A549 (cell line): ENCODE measurements at regions not wholly inside any gene's neighbourhood (a gene's known extent, or its start where the extent isn't known, plus 50 kb on each side); places are given as distances from the start of the nearest gene placed in this dataset.

Experiments
- CBX2 ChIP-seq: fragments of 200-600 bp; sonication (generic); IDR thresholded peaks from 2 replicates; pipeline ENCODE4 v1.6.1; 2016; ENCODE audit warnings: low read depth, mild to moderate bottlenecking, borderline replicate concordance
- CEBPB ChIP-seq, 2 experiments: fragments of >200 bp in 1 of 2; sonication (Bioruptor Twin) in 1 of 2; formaldehyde crosslinking in 1 of 2; IDR thresholded peaks; 2 replicates each; pipeline ENCODE4 v1.6.1; 2012 to 2016
- EHMT2 ChIP-seq: fragments of 200-600 bp; sonication (generic); IDR thresholded peaks from 2 replicates; pipeline ENCODE4 v1.6.1; 2016; ENCODE audit warnings: antibody characterized with exemption, low read depth, mild to moderate bottlenecking, moderate library complexity
- EP300 ChIP-seq, 2 experiments: fragments of >200 bp; sonication (Bioruptor Twin); formaldehyde crosslinking; IDR thresholded peaks; 2 replicates in 1 of 2; 3 replicates in 1 of 2; pipeline ENCODE4 v1.6.1; 2016 to 2017
- KDM5A ChIP-seq: fragments of 200-600 bp; sonication (generic); IDR thresholded peaks from 2 replicates; pipeline ENCODE4 v1.6.1; 2016; ENCODE audit warnings: antibody characterized with exemption, mild to moderate bottlenecking
- NFE2L2 ChIP-seq: fragments of 150-350 bp; conservative IDR thresholded peaks from 2 replicates; pipeline ENCODE4 v1.6.1; 2014; ENCODE audit warnings: low read length
- POLR2A ChIP-seq: IDR thresholded peaks from 2 replicates; pipeline ENCODE4 v1.6.1; 2012; ENCODE audit warnings: mild to moderate bottlenecking, low read length
- POLR2AphosphoS2 ChIP-seq: conservative IDR thresholded peaks from 2 replicates; pipeline ENCODE4 v1.6.1; 2012; ENCODE audit warnings: low read length, improper control_type of control experiment, inconsistent platforms
- REST ChIP-seq: fragments of 200-600 bp; sonication (generic); IDR thresholded peaks from 2 replicates; pipeline ENCODE4 v1.6.1; 2016; ENCODE audit warnings: antibody characterized with exemption, mild to moderate bottlenecking, moderate library complexity
- RFX5 ChIP-seq: fragments of 450-650 bp; IDR thresholded peaks from 2 replicates; pipeline ENCODE4 v1.7.1; 2014; ENCODE audit warnings: antibody characterized with exemption, mild to moderate bottlenecking, moderate library complexity
- ZNF302 ChIP-seq: fragments of 250-450 bp; sonication (Bioruptor Pico); IDR thresholded peaks from 2 replicates; pipeline ENCODE4 v1.9.0; 2021; ENCODE audit warnings: inconsistent platforms, mild to moderate bottlenecking, moderate library complexity
- TF ChIP-seq, protein P1 (sequence below): fragments of >200 bp; sonication (Bioruptor Twin); formaldehyde crosslinking; IDR thresholded peaks from 3 replicates; pipeline ENCODE4 v1.5.1; 2016
- TF ChIP-seq, protein P2 (sequence below): IDR thresholded peaks from 2 replicates; pipeline ENCODE4 v1.6.1; 2012

DNA sequence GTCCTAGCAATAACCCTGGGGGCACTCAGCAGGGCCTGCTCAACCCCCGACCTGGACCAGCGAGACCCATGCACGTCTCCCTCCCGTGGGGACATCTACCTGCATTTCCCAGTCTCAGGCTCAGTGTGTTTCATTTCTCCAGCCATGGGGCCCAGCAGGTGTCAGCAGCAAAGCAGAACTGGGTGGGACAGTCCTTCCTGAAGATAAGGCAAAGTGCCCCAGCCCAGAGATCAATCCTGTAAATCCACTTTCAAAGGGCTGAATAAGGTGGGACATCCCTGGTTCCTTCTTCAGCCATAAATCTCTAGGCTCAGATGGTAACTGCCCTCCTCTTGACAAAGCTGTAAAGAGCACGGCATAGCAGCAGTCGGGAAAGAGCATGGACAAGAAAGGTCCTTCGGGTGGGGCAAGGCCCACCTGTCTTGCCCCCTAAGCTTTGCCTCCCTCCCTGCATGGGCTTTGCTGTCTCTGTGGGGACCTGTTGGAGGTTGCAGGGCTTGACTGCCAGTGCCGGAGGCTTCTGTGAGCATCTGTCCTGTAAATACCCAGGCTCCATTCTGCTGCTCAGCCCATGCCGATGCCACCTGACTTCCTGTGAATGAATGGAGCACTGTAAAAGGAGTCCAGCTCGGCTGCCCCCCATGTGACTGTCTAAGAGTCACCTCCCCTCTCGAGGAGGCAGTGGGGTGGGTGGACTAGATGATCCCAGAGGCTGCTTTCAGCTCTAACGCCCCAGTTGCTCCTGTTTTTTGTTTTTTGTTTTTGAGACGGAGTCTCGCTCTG is 84.8 kb upstream of the TBC1D3K start:
- TF ChIP-seq EP300 (IDR thresholded peaks at IDR 0.05) (no peak), KDM5A (no peak), RFX5 (no peak), POLR2A (no peak), REST (no peak), ZNF302 (CRISPR knock-in tag) (no peak), CEBPB (IDR thresholded peaks at IDR 0.05) (no peak), NFE2L2 (no peak), CBX2 (no peak), POLR2AphosphoS2 (no peak), EHMT2 (no peak)
- TF ChIP-seq, protein P1, sequence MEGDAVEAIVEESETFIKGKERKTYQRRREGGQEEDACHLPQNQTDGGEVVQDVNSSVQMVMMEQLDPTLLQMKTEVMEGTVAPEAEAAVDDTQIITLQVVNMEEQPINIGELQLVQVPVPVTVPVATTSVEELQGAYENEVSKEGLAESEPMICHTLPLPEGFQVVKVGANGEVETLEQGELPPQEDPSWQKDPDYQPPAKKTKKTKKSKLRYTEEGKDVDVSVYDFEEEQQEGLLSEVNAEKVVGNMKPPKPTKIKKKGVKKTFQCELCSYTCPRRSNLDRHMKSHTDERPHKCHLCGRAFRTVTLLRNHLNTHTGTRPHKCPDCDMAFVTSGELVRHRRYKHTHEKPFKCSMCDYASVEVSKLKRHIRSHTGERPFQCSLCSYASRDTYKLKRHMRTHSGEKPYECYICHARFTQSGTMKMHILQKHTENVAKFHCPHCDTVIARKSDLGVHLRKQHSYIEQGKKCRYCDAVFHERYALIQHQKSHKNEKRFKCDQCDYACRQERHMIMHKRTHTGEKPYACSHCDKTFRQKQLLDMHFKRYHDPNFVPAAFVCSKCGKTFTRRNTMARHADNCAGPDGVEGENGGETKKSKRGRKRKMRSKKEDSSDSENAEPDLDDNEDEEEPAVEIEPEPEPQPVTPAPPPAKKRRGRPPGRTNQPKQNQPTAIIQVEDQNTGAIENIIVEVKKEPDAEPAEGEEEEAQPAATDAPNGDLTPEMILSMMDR, result no peak
- TF ChIP-seq, protein P2, sequence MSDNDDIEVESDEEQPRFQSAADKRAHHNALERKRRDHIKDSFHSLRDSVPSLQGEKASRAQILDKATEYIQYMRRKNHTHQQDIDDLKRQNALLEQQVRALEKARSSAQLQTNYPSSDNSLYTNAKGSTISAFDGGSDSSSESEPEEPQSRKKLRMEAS, result no peak
